22Rv1 (cell line): ENCODE measurements at regions not wholly inside any gene's neighbourhood (a gene's known extent, or its start where the extent isn't known, plus 50 kb on each side); places are given as distances from the start of the nearest gene placed in this dataset.

ENCODE experiments used
- CTCF ChIP-seq: fragments of 450-650 bp; IDR thresholded peaks from 2 replicates; pipeline ENCODE4 v1.5.1; 2017; ENCODE audit warnings: mild to moderate bottlenecking
- ZFX ChIP-seq: fragments of 450-650 bp; IDR thresholded peaks from 2 replicates; pipeline ENCODE4 v1.6.1; 2017; ENCODE audit warnings: antibody characterized with exemption, borderline replicate concordance

- TF ChIP-seq CTCF: no peak
- TF ChIP-seq ZFX: no peak
These were observed 197.4 kb upstream of the GALNT2 start for GRCh38 chr1:229869687-229870086.
